Karpas-422 (cell line): ENCODE measurements at regions not wholly inside any gene's neighbourhood (a gene's known extent, or its start where the extent isn't known, plus 50 kb on each side); places are given as distances from the start of the nearest gene placed in this dataset.

Experiments
- DNase-seq: peaks from one replicate; pipeline ENCODE4 v3.0.0-alpha.2; 2015
- H2AFZ ChIP-seq: fragments of 200-600 bp; sonication (generic); 2 replicates; pipeline ENCODE4 v1.6.1; 2014; ENCODE audit warnings: antibody characterized with exemption, low read length, mixed read lengths
- H3K27ac ChIP-seq: fragments of 200-600 bp; sonication (generic); 2 replicates; pipeline ENCODE4 v1.5.1; 2014; ENCODE audit warnings: mild to moderate bottlenecking, low read length, moderate library complexity
- H3K27me3 ChIP-seq: fragments of 200-600 bp; sonication (generic); 2 replicates; pipeline ENCODE4 v1.6.1; 2014; ENCODE audit warnings: low read length, mixed read lengths
- H3K36me3 ChIP-seq: fragments of 200-600 bp; sonication (generic); 2 replicates; pipeline ENCODE4 v1.6.1; 2014; ENCODE audit warnings: low read length, mixed read lengths; ENCODE audit not compliant: insufficient read depth
- H3K4me1 ChIP-seq: fragments of 200-600 bp; sonication (generic); 2 replicates; pipeline ENCODE4 v1.6.1; 2014; ENCODE audit warnings: mild to moderate bottlenecking, low read length, mixed read lengths
- H3K4me2 ChIP-seq: fragments of 200-600 bp; sonication (generic); 2 replicates; pipeline ENCODE4 v1.6.1; 2014; ENCODE audit warnings: low read length, low read depth, mild to moderate bottlenecking; ENCODE audit not compliant: poor library complexity, severe bottlenecking
- H3K4me3 ChIP-seq: fragments of 200-600 bp; sonication (generic); 2 replicates; pipeline ENCODE4 v1.5.1; 2014; ENCODE audit warnings: mild to moderate bottlenecking, antibody characterized with exemption, low read length, mixed read lengths
- H3K79me2 ChIP-seq: fragments of 200-600 bp; sonication (generic); 2 replicates; pipeline ENCODE4 v1.6.1; 2014; ENCODE audit warnings: mild to moderate bottlenecking, low read length, mixed read lengths
- H3K9ac ChIP-seq: fragments of 200-600 bp; sonication (generic); 2 replicates; pipeline ENCODE4 v1.6.0; 2014; ENCODE audit warnings: low read length
- H3K9me2 ChIP-seq: fragments of 200-600 bp; sonication (generic), shearing (Covaris generic); replicated peaks from 2 replicates; pipeline ENCODE4 v1.6.0; 2014; ENCODE audit warnings: mild to moderate bottlenecking, low read length, moderate library complexity; ENCODE audit not compliant: insufficient read depth
- H3K9me3 ChIP-seq: fragments of 300-700, 200-600 bp; sonication (generic); 2 replicates; pipeline ENCODE4 v1.6.1; 2014; ENCODE audit warnings: low read length, mixed read lengths
- H4K20me1 ChIP-seq: fragments of 200-600 bp; sonication (generic); 2 replicates; pipeline ENCODE4 v1.6.1; 2014; ENCODE audit warnings: mild to moderate bottlenecking, antibody characterized with exemption, low read length, low read depth; ENCODE audit not compliant: insufficient read depth

DNA sequence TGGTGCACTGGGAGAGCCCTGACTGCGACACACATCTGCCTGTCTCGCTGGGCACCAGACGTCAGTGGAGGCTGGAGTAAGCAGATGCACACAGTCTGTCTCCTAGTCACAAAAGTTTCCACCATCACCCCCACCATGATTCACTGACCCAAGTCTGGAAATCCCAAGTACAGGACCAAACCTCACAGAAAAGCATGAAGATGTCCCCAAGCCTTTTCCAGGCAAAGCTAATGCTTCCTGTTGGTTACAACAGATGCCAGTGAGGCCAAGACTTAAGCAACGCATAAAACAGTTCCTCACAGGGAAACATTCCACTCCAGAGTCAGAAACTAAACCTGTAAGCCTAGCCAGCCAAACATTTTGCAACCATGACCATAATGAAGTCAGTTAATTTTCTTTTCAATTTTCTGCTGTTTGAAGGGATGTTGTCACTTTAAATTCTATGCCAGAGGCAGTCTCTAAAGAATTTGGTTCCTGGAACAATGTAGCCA lies 259.3 kb upstream of the SLC30A5 start:
- no peak overlapping the region for H3K4me3 ChIP-seq
- no peak overlapping the region for H3K27ac ChIP-seq
- H3K4me1 ChIP-seq, result no peaks in the 10 kb centered on the region
- no peak overlapping the region for H3K4me2 ChIP-seq
- H3K9me2 ChIP-seq, result no peaks in the 10 kb centered on the region
- no peaks in the 10 kb centered on the region for H3K36me3 ChIP-seq
- H4K20me1 ChIP-seq, result no peaks in the 10 kb centered on the region
- H2AFZ ChIP-seq, result no peak overlapping the region
- DNase-seq, result no peak
- no peaks in the 10 kb centered on the region for H3K79me2 ChIP-seq
- no peaks in the 10 kb centered on the region for H3K9me3 ChIP-seq
- H3K9ac ChIP-seq, result no peak overlapping the region
- H3K27me3 ChIP-seq, result no peaks in the 10 kb centered on the region

DNA sequence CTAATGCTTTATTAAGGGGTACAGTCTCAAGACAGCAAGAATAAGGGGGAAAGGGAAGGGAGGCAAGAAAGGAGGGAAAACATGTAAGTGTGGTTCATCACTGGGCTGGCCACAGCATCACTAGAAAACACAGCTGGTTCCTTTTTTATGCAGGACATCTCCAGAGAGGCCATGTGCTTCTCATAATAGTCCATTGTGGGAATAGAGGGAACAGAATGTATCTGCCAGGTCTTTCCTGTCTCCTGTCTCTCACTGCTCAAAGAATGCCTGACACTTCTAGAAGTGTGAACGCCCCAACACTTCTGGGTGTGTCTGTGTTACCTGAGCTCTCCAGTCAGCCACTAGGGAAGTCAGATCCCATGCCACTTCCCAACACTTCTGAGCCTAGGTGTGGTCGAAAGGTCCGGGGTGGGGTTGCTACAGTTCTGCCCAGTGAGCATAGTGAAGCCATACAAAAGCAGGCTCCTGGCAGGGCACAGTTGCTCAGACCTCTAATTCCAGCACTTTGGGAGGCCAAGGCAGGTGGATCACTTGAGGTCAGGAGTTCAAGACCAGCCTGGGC lies 255.6 kb upstream of the SLC30A5 start:
- H3K4me2 ChIP-seq, result no peak overlapping the region
- H3K9me3 ChIP-seq, result no peaks in the 10 kb centered on the region
- H3K79me2 ChIP-seq, result no peaks in the 10 kb centered on the region
- no peaks in the 10 kb centered on the region for H3K9me2 ChIP-seq
- no peaks in the 10 kb centered on the region for H3K4me1 ChIP-seq
- H3K36me3 ChIP-seq, result no peaks in the 10 kb centered on the region
- H3K27ac ChIP-seq, result no peak overlapping the region
- H2AFZ ChIP-seq, result no peak overlapping the region
- no peak overlapping the region for H3K4me3 ChIP-seq
- no peaks in the 10 kb centered on the region for H3K27me3 ChIP-seq
- no peak for DNase-seq
- no peaks in the 10 kb centered on the region for H4K20me1 ChIP-seq
- no peak overlapping the region for H3K9ac ChIP-seq

DNA sequence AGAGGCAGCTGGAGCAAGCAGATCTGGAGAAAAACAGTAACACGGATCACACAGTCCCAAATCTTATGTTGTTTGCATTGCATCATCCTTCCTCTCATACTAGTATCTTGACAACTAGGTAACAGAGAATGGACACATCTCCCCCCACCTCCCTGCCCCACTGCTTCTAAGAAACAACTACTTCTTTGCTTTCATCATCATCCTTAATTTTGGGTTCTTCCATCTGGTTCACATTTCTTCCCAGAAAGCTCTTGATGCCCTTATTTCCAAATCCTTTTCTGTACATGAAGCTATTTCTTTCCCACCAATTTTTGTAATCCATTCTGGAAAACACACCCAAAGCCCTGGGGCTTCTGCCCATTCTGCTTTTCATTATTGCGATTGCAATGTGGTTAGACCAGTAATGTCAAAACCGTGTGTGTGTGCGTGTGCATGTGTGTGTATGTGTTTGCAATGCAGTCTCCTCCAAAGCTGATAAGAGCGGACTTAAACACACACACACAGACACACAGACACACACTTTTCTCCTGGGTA lies 254.7 kb upstream of the SLC30A5 start:
- no peak overlapping the region for H3K27ac ChIP-seq
- no peaks in the 10 kb centered on the region for H3K9me3 ChIP-seq
- H3K79me2 ChIP-seq, result no peaks in the 10 kb centered on the region
- no peaks in the 10 kb centered on the region for H3K36me3 ChIP-seq
- no peak overlapping the region for H3K4me2 ChIP-seq
- no peaks in the 10 kb centered on the region for H3K9me2 ChIP-seq
- no peak overlapping the region for H2AFZ ChIP-seq
- no peaks in the 10 kb centered on the region for H4K20me1 ChIP-seq
- no peaks in the 10 kb centered on the region for H3K27me3 ChIP-seq
- H3K4me1 ChIP-seq, result no peaks in the 10 kb centered on the region
- H3K4me3 ChIP-seq, result no peak overlapping the region
- no peak for DNase-seq
- H3K9ac ChIP-seq, result no peak overlapping the region

DNA sequence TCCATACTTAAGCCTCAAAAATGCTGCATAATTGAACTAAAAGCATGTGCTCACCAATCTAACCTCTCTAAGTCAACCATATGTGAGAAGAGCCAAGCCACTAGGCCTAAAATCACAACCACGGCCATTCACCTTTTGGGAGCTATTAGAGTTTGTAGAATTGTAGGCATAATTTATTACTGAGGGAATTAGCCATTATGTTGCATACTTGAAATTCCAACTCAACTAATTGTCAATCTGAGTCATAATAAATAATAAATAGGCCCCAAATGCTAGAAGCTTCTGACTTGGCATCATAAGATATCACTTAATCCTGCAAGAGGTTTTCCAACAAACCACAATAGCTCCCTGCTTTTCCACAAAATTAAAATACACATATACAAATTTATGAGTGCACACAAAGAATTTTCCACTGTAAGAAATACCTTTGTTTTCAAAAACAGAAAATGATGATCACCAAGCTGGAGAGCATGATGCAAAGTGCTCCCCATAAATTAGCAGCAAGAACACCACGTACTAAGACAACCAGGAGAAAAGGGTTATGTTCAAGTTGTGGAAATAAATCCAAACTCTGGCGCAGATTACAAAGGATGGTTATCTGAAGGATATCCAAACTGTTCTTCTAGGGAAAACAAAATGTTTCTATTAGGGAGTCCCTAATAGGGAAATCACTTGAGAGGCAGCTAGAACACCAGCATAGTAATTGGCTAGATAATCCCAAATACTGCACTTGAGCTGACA lies 250.0 kb upstream of the SLC30A5 start:
- DNase-seq, result no peak
- Histone ChIP-seq H3K36me3 (no peaks in the 10 kb centered on the region), H3K4me1 (no peaks in the 10 kb centered on the region), H3K4me3 (no peak overlapping the region), H3K9me3 (no peaks in the 10 kb centered on the region), H4K20me1 (no peaks in the 10 kb centered on the region), H3K9me2 (no peaks in the 10 kb centered on the region), H3K4me2 (no peak overlapping the region), H3K27ac (no peak overlapping the region), H3K79me2 (no peaks in the 10 kb centered on the region), H3K9ac (no peak overlapping the region), H2AFZ (no peak overlapping the region), H3K27me3 (no peaks in the 10 kb centered on the region)

DNA sequence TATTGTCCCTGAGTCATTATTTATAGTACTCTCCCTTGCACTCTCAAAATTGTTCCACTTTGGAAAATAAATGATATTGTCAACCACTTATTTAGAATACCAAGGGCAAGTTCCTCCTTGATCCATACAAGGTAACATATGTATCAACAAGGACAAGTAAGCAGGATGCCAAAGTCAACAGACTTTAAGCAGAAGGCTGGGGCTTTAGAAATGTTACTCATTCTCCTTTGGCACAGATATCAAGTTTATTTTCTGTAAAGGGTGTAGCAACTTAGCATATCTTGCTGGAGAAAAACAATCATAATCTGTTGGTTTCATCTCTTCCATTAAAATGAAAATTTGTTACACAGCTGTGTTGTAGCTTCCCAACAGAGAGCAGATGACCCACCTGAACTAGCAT lies 248.7 kb upstream of the SLC30A5 start:
- Histone ChIP-seq H3K9me3 (no peaks in the 10 kb centered on the region), H3K4me3 (no peak overlapping the region), H4K20me1 (no peaks in the 10 kb centered on the region), H3K36me3 (no peaks in the 10 kb centered on the region), H3K4me2 (no peak overlapping the region), H2AFZ (no peak overlapping the region), H3K4me1 (no peaks in the 10 kb centered on the region), H3K9me2 (no peaks in the 10 kb centered on the region), H3K79me2 (no peaks in the 10 kb centered on the region), H3K27ac (no peak overlapping the region), H3K9ac (no peak overlapping the region), H3K27me3 (no peaks in the 10 kb centered on the region)
- no peak for DNase-seq

DNA sequence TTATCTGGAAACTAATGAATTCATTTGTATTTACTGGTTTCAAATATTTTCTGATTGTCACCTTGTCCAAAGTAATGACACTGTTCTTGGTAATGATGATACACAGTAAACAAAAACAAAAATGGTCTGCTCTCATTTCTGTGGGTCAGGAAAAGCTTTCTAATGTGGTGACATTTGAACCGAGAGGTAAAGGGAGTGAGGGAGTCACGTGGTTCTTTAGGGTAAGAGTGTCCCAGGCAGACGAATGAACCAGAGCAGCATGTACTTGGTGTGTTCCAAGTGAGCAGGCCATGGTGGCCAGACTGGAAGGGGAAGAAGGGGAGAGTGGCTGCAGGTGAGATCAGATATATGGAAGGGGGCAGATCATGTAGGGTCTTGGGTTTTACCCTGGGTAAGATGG lies 247.0 kb upstream of the SLC30A5 start:
- no peaks in the 10 kb centered on the region for H4K20me1 ChIP-seq

DNA sequence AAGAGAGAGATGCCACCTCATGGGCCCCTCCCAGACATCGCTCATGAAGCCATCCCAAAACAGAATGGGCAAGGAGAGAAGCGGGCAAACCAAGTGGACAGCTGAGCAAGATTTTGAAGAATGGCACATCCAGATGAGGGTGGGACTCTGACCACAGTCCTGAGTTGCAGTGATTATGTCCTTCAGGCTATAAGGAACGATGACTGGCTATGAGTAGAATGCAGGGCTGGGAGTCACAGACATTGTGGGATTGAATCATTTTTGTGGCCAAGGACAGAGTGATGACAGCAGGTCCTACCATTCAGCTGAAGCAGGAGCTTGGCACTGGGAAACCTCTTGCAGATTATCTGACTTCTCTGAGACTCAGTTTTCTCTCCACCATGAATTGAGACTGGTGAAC lies 245.7 kb upstream of the SLC30A5 start:
- no peaks in the 10 kb centered on the region for H3K9me2 ChIP-seq
- no peak overlapping the region for H2AFZ ChIP-seq
- no peaks in the 10 kb centered on the region for H3K79me2 ChIP-seq
- no peaks in the 10 kb centered on the region for H3K4me1 ChIP-seq
- H3K4me3 ChIP-seq, result no peak overlapping the region
- no peaks in the 10 kb centered on the region for H3K36me3 ChIP-seq
- no peak overlapping the region for H3K27ac ChIP-seq
- H3K9me3 ChIP-seq, result no peaks in the 10 kb centered on the region
- no peak overlapping the region for H3K4me2 ChIP-seq
- H3K9ac ChIP-seq, result no peak overlapping the region
- no peaks in the 10 kb centered on the region for H4K20me1 ChIP-seq
- H3K27me3 ChIP-seq, result no peaks in the 10 kb centered on the region
- no peak for DNase-seq

More for the DNA sequence above, 247.0 kb upstream of the SLC30A5 start:
- Histone ChIP-seq H3K9me3 (no peaks in the 10 kb centered on the region), H3K27ac (no peak overlapping the region), H3K4me2 (no peak overlapping the region), H3K4me1 (no peaks in the 10 kb centered on the region), H3K9me2 (no peaks in the 10 kb centered on the region), H3K4me3 (no peak overlapping the region), H2AFZ (no peak overlapping the region), H3K9ac (no peak overlapping the region), H3K79me2 (no peaks in the 10 kb centered on the region), H3K27me3 (no peaks in the 10 kb centered on the region), H3K36me3 (no peaks in the 10 kb centered on the region)
- no peak for DNase-seq

DNA sequence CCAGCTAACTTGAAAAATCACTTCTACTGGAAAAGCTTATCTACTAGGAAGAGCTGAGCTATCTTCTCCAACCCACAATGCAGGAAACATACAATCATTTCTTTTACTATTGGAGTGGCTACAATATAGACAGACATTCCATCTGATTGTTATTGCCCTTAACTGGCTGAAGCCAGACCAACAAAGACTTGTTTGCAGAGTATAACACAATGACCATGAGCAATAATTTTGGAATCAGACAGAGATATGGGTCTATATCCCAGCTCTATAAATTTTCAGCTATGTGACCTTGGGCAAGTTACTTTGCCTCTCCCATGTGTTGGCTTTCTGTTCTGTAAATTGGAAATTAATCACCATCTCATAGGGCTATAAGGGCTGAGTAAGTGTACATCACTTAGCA lies 244.7 kb upstream of the SLC30A5 start:
- Histone ChIP-seq H3K27me3 (no peaks in the 10 kb centered on the region), H3K4me1 (no peaks in the 10 kb centered on the region), H3K79me2 (no peaks in the 10 kb centered on the region), H2AFZ (no peak overlapping the region), H4K20me1 (no peaks in the 10 kb centered on the region), H3K36me3 (no peaks in the 10 kb centered on the region), H3K4me2 (no peak overlapping the region), H3K9me2 (no peaks in the 10 kb centered on the region), H3K27ac (no peak overlapping the region), H3K9ac (no peak overlapping the region), H3K4me3 (no peak overlapping the region), H3K9me3 (no peaks in the 10 kb centered on the region)
- DNase-seq, result no peak
